GM06990 (cell line): ENCODE measurements at regions not wholly inside any gene's neighbourhood (a gene's known extent, or its start where the extent isn't known, plus 50 kb on each side); places are given as distances from the start of the nearest gene placed in this dataset.
"Not testable (repeated sequence)": the region's sequence is repeated elsewhere in the genome, so short reads cannot be mapped to it uniquely, and the experiment has no call there.

ENCODE experiments used
- DNase-seq: peaks from one replicate; pipeline ENCODE4 v3.0.0-alpha.2; 2011; ENCODE audit not compliant: insufficient read length; ENCODE audit errors: extremely low read depth
- H3K27me3 ChIP-seq: replicated peaks from 2 replicates; pipeline ENCODE4 v1.6.0; 2011; ENCODE audit warnings: low read length; ENCODE audit not compliant: control insufficient read depth, insufficient read depth
- H3K36me3 ChIP-seq: 2 replicates; pipeline ENCODE4 v1.5.1; 2011; ENCODE audit warnings: low read length; ENCODE audit not compliant: control insufficient read depth, insufficient read depth
- H3K4me3 ChIP-seq: replicated peaks from 2 replicates; pipeline ENCODE4 v1.5.1; 2011; ENCODE audit warnings: low read depth, mild to moderate bottlenecking, control low read depth, low read length
- CTCF ChIP-seq: IDR thresholded peaks from 2 replicates; pipeline ENCODE4 v1.5.1; 2011; ENCODE audit warnings: low read length, control low read depth, mild to moderate bottlenecking, inconsistent platforms; ENCODE audit not compliant: insufficient read depth, poor library complexity, severe bottlenecking

DNA sequence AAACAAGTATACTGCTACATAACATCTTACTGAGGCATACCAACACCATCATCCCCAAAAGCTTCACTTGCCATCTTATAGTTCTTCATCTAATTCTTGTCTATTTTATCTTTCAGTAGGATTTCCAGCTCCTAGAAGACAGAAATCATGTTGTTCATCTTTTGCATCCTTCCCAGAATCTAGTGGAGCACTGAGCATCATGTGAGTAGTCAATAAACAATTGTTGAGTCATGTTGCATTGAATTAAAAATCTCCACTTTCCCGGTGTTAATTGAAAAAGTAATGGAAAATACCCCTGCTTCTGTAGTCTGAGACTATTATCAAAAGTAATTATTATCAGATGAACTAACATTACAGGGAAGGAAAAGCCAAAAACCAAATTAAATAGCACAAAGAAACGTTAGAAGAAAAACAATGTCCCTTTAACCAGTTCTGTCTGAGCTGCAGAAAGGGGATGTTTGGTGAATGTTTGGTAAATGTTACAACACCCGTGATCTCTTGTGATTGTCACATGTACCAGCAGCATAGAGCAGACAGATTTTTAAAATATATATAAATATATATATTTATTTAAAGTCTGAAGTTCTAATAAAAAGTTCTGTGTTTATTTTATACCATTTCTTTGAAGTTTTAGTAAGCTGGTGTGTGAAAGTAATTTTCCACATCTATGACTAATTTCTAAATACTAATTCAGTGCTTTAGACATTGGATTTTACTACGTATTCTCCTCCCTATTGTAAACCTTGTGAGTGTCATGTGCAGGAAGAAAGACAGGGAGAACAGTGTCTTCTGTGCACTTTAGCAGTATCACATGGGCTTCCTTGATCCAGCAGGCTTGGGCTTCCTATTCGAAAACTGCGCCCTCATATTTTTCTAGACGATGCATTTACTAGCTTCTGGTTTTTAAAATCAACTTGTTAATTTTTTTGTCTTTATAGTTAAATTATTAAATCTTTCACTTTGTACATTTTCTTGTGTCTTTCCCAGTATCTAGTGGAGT lies 85.6 kb downstream of the RAP2B start:
- no peaks in the 10 kb centered on the region for H3K36me3 ChIP-seq
- DNase-seq = no peak
- H3K27me3 ChIP-seq = no peaks in the 10 kb centered on the region

DNA sequence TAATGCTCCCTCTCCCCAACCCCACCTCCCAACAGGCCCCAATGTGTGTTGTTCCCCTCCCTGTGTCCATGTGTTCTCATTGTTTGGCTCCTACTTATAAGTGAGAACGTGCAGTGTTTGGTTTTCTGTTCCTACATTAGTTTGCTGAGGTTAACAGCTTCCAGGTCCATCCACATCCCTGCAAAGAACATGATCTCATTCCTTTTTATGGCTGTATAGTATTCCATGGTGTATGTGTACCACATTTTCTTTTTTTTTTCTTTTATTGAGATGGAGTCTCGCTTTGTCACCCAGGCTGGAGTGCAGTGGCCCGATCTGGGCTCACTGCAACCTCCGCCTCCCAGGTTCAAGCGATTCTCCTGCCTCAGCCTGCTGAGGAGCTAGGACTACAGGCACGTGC lies 86.8 kb downstream of the RAP2B start:
- H3K27me3 ChIP-seq, H3K36me3 ChIP-seq, H3K4me3 ChIP-seq, DNase-seq: not testable (repeated sequence)

More for the DNA sequence above, 85.6 kb downstream of the RAP2B start:
- no peak for TF ChIP-seq CTCF
- H3K4me3 ChIP-seq = no peak overlapping the region

DNA sequence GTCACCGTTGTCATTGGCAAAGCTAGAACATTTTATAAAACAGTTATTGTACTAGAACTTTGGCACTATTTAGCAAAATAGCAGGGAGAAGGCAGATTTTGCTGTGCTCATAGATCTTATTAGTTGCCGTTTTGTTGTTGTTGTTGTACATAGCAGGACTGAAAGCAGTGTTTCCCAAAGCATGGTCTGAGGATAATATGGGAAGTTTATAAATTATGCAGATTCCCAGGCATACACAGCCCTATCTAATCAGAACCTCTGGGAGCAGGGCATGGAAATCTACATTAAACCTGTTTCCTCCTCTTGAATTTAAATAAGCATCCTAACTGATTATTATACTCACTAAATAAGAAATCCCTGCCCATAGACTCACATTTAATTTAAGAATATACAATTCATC lies 87.9 kb downstream of the RAP2B start:
- Histone ChIP-seq H3K27me3 (no peaks in the 10 kb centered on the region), H3K36me3 (no peaks in the 10 kb centered on the region), H3K4me3 (no peak overlapping the region)
- DNase-seq = no peak
- no peak for TF ChIP-seq CTCF

DNA sequence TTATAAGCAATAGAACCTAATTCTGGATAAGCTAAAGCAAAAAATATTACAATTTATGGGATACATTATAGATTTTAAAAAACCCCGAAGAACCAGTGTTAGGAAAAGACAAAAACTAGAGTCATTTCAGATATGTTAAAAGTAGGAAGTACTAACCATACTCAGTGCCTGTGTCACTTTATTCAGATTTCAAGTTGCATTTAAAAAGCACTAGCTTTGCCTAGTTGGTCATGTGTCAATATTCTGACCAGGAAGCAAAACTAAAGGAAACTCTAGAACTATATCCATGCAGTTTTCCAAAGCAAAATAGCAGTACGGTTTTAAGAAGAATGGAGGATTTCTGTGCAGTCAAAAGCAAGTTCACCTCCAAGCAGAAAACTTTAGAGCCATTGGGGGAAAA lies 88.4 kb downstream of the RAP2B start:
- no peak for TF ChIP-seq CTCF
- H3K4me3 ChIP-seq = no peak overlapping the region
- H3K36me3 ChIP-seq = no peaks in the 10 kb centered on the region
- DNase-seq = no peak
- H3K27me3 ChIP-seq = no peaks in the 10 kb centered on the region

GRCh38 chr3:153252963-153253362 lies 90.9 kb downstream of the RAP2B start:
- no peak for TF ChIP-seq CTCF
- Histone ChIP-seq H3K36me3 (no peaks in the 10 kb centered on the region), H3K4me3 (no peak overlapping the region), H3K27me3 (no peaks in the 10 kb centered on the region)
- no peak for DNase-seq

GRCh38 chr3:153254361-153254760 lies 92.3 kb downstream of the RAP2B start:
- H3K27me3 ChIP-seq = no peaks in the 10 kb centered on the region
- TF ChIP-seq CTCF = no peak
- DNase-seq = no peak
- H3K4me3 ChIP-seq = no peak overlapping the region
- no peaks in the 10 kb centered on the region for H3K36me3 ChIP-seq
